H1 (cell line): ENCODE measurements at regions not wholly inside any gene's neighbourhood (a gene's known extent, or its start where the extent isn't known, plus 50 kb on each side); places are given as distances from the start of the nearest gene placed in this dataset.

Experiments used
- CTCF ChIA-PET: fragments of 300-600 bp; sonication (Branson Sonifier 250); formaldehyde crosslinking; loops from one replicate; lab custom pipeline; 2021; ENCODE audit not compliant: partially characterized antibody; lab: Charles Lee
- POLR2A ChIA-PET: fragments of 300-600 bp; sonication (Branson Sonifier 250); formaldehyde crosslinking; loops from one replicate; lab custom pipeline; 2021; ENCODE audit warnings: inconsistent platforms; ENCODE audit not compliant: partially characterized antibody; lab: Charles Lee
- DNase-seq, 2 experiments: peaks; one replicate each; pipeline versions ENCODE4 v3.0.0 to v3.0.0-alpha.2; 2010 to 2022; ENCODE audit warnings: low spot score in 2 of 2, low read depth in 1 of 2, mixed read lengths in 1 of 2
- FAIRE-seq: peaks from 2 replicates; lab custom pipeline; 2011; peaks lifted over from hg19 to GRCh38; lab: Jason Lieb, UNC
- H2AFZ ChIP-seq: 2 replicates; pipeline ENCODE4 v1.8.1; 2012; ENCODE audit warnings: low read length, inconsistent platforms
- H2AK5ac ChIP-seq: 2 replicates; pipeline ENCODE4 v1.6.1; 2013; ENCODE audit warnings: low read depth, low read length
- H2BK120ac ChIP-seq: replicated peaks from 2 replicates; pipeline ENCODE3; 2013; ENCODE audit warnings: low read depth, low read length, inconsistent platforms
- H2BK12ac ChIP-seq: 2 replicates; pipeline ENCODE4 v1.6.1; 2013; ENCODE audit warnings: low read depth, low read length
- H2BK15ac ChIP-seq: 2 replicates; pipeline ENCODE4 v1.6.1; 2013; ENCODE audit warnings: low read length
- H2BK20ac ChIP-seq: 2 replicates; pipeline ENCODE4 v1.6.1; 2013; ENCODE audit warnings: low read length
- H2BK5ac ChIP-seq: 2 replicates; pipeline ENCODE4 v1.6.1; 2013; ENCODE audit warnings: low read depth, low read length
- H3K14ac ChIP-seq: 2 replicates; pipeline ENCODE4 v1.6.1; 2013; ENCODE audit warnings: inconsistent platforms; ENCODE audit not compliant: insufficient read length
- H3K18ac ChIP-seq: 2 replicates; pipeline ENCODE4 v1.6.1; 2013; ENCODE audit warnings: low read length; ENCODE audit errors: extremely low read depth
- H3K23ac ChIP-seq: 2 replicates; pipeline ENCODE4 v1.6.1; 2013; ENCODE audit warnings: inconsistent platforms; ENCODE audit not compliant: insufficient read length
- H3K23me2 ChIP-seq: 2 replicates; pipeline ENCODE4 v1.6.1; 2013; ENCODE audit warnings: low read depth, low read length
- H3K27ac ChIP-seq: 2 replicates; pipeline ENCODE4 v1.6.1; 2011; ENCODE audit warnings: low read depth, low read length, inconsistent platforms
- H3K27me3 ChIP-seq, 4 experiments: replicated peaks in 1 of 4; 1 replicate in 1 of 4; 2 replicates in 3 of 4; pipeline versions ENCODE4 v1.6.1 to v1.8.1; 2011 to 2013; ENCODE audit warnings: low read length in 3 of 4, mild to moderate bottlenecking in 3 of 4, inconsistent platforms in 2 of 4, mixed read lengths in 2 of 4, moderate library complexity in 1 of 4; ENCODE audit not compliant: control insufficient read depth in 3 of 4, insufficient read depth in 3 of 4; ENCODE audit errors: extremely low read depth in 1 of 4
- H3K36me3 ChIP-seq, 4 experiments: 2 replicates each; pipeline versions ENCODE4 v1.6.1 to v1.8.1; 2011 to 2013; ENCODE audit warnings: mild to moderate bottlenecking in 4 of 4, low read length in 3 of 4, moderate library complexity in 2 of 4, control low read depth in 1 of 4, inconsistent platforms in 1 of 4; ENCODE audit not compliant: insufficient read depth in 4 of 4, control insufficient read depth in 2 of 4
- H3K4ac ChIP-seq: replicated peaks from 2 replicates; pipeline ENCODE3; 2013; ENCODE audit warnings: low read length, low read depth, mixed read lengths, inconsistent platforms; ENCODE audit not compliant: insufficient read length
- H3K4me1 ChIP-seq, 4 experiments: replicated peaks in 1 of 4; 1 replicate in 1 of 4; 2 replicates in 3 of 4; pipeline versions ENCODE4 v1.6.1 to v1.8.1; 2011 to 2013; ENCODE audit warnings: low read length in 3 of 4, inconsistent platforms in 2 of 4, mixed read lengths in 1 of 4; ENCODE audit not compliant: insufficient read depth in 4 of 4, control insufficient read depth in 3 of 4
- H3K4me2 ChIP-seq, 2 experiments: 2 replicates each; pipeline versions ENCODE4 v1.6.1 to v1.8.1; 2011 to 2013; ENCODE audit warnings: low read depth in 2 of 2, low read length in 2 of 2, control low read depth in 1 of 2, inconsistent platforms in 1 of 2, mild to moderate bottlenecking in 1 of 2; ENCODE audit not compliant: insufficient read depth in 1 of 2
- H3K4me3 ChIP-seq, 4 experiments: fragments of 200-600, 300-600 bp in 1 of 4; sonication (generic), shearing (Covaris generic), sonication (Bioruptor Twin) in 1 of 4; 2 replicates each; pipeline versions ENCODE4 v1.5.1 to v1.8.1; 2011 to 2016; ENCODE audit warnings: low read length in 4 of 4, low read depth in 3 of 4, control low read depth in 2 of 4, inconsistent platforms in 2 of 4, mild to moderate bottlenecking in 2 of 4, mixed read lengths in 1 of 4, moderate library complexity in 1 of 4; ENCODE audit not compliant: insufficient read depth in 2 of 4; ENCODE audit errors: extremely low read depth in 1 of 4
- H3K56ac ChIP-seq: replicated peaks from 2 replicates; pipeline ENCODE3; 2013; ENCODE audit warnings: low read depth, mild to moderate bottlenecking, mixed read lengths, low read length, inconsistent platforms; ENCODE audit not compliant: insufficient read length
- H3K79me1 ChIP-seq: 2 replicates; pipeline ENCODE4 v1.6.1; 2013; ENCODE audit warnings: low read depth, low read length, control low read depth
- H3K79me2 ChIP-seq, 2 experiments: 2 replicates each; pipeline versions ENCODE4 v1.6.1 to v1.8.1; 2012 to 2013; ENCODE audit warnings: low read length in 2 of 2, mild to moderate bottlenecking in 2 of 2, inconsistent platforms in 1 of 2; ENCODE audit not compliant: insufficient read depth in 2 of 2, control insufficient read depth in 1 of 2
- H3K9ac ChIP-seq, 4 experiments: replicated peaks in 1 of 4; 1 replicate in 1 of 4; 2 replicates in 3 of 4; pipeline versions ENCODE4 v1.6.1 to v1.8.1; 2011 to 2013; ENCODE audit warnings: low read depth in 3 of 4, low read length in 3 of 4, control low read depth in 2 of 4, mild to moderate bottlenecking in 2 of 4, moderate library complexity in 2 of 4, inconsistent platforms in 1 of 4; ENCODE audit errors: extremely low read depth in 1 of 4
- H3K9me3 ChIP-seq, 2 experiments: 2 replicates each; pipeline versions ENCODE4 v1.6.1 to v1.8.1; 2012 to 2013; ENCODE audit warnings: mild to moderate bottlenecking in 2 of 2, moderate library complexity in 2 of 2, control low read depth in 1 of 2, inconsistent platforms in 1 of 2, low read depth in 1 of 2, low read length in 1 of 2, mixed read lengths in 1 of 2; ENCODE audit not compliant: insufficient read depth in 2 of 2
- H4K20me1 ChIP-seq, 2 experiments: replicated peaks in 1 of 2; 2 replicates each; pipeline versions ENCODE3 to v1.8.1; 2011 to 2013; ENCODE audit warnings: inconsistent platforms in 2 of 2, low read length in 2 of 2, mild to moderate bottlenecking in 1 of 2; ENCODE audit not compliant: insufficient read depth in 2 of 2, control insufficient read depth in 1 of 2
- H4K5ac ChIP-seq: 2 replicates; pipeline ENCODE4 v1.6.1; 2013; ENCODE audit warnings: low read length, low read depth, mixed read lengths, inconsistent platforms; ENCODE audit not compliant: insufficient read length
- H4K8ac ChIP-seq: 2 replicates; pipeline ENCODE4 v1.8.0; 2013; ENCODE audit warnings: mild to moderate bottlenecking, moderate library complexity, low read length, inconsistent platforms; ENCODE audit not compliant: insufficient read depth; ENCODE audit errors: extremely low read depth
- H4K91ac ChIP-seq: replicated peaks from 2 replicates; pipeline ENCODE3; 2013; ENCODE audit warnings: low read length, mixed read lengths, inconsistent platforms; ENCODE audit not compliant: insufficient read length
- GTF2F1 ChIP-seq: IDR thresholded peaks from 2 replicates; pipeline ENCODE4 v1.6.1; 2012; ENCODE audit warnings: low read depth, low read length, improper control_type of control experiment, borderline replicate concordance
- POLR2A ChIP-seq, 2 experiments: IDR thresholded peaks; 1 replicate in 1 of 2; 2 replicates in 1 of 2; pipeline ENCODE4 v1.6.1; 2011; ENCODE audit warnings: low read depth in 2 of 2, low read length in 2 of 2, mild to moderate bottlenecking in 2 of 2; ENCODE audit errors: control extremely low read depth in 1 of 2
- RAD21 ChIP-seq, 2 experiments: IDR thresholded peaks in 1 of 2; conservative IDR thresholded peaks in 1 of 2; 2 replicates each; pipeline ENCODE4 v1.6.1; 2011; ENCODE audit warnings: low read depth in 2 of 2, low read length in 2 of 2, improper control_type of control experiment in 1 of 2, inconsistent platforms in 1 of 2, mild to moderate bottlenecking in 1 of 2, moderate library complexity in 1 of 2
- RFX5 ChIP-seq: IDR thresholded peaks from 2 replicates; pipeline ENCODE4 v1.6.1; 2011; ENCODE audit warnings: low read depth, low read length, improper control_type of control experiment, borderline replicate concordance
- SRF ChIP-seq: IDR thresholded peaks from 2 replicates; pipeline ENCODE4 v1.6.1; 2011; ENCODE audit warnings: mild to moderate bottlenecking, low read depth, low read length, moderate library complexity
- TCF12 ChIP-seq: IDR thresholded peaks from 2 replicates; pipeline ENCODE4 v1.6.1; 2011; ENCODE audit warnings: low read depth, mild to moderate bottlenecking, low read length
- YY1 ChIP-seq: IDR thresholded peaks from 2 replicates; pipeline ENCODE4 v1.6.1; 2011; ENCODE audit warnings: low read depth, mild to moderate bottlenecking, low read length
- WGBS, 2 experiments: shearing (Covaris generic) in 1 of 2; methylation state at CpG; one replicate each; pipeline versions ENCODE4 v1.1.6 to v1.1.7; 2013 to 2015; ENCODE audit warnings: low lambda C conversion rate in 2 of 2, mixed read lengths in 2 of 2, inconsistent platforms in 1 of 2, low coverage in 1 of 2, missing lambda C conversion rate in 1 of 2; ENCODE audit not compliant: insufficient replicate concordance in 2 of 2, insufficient coverage in 1 of 2, insufficient read length in 1 of 2; ENCODE audit errors: extremely low coverage in 1 of 2, missing lambda C conversion rate in 1 of 2; 5-methylcytosine and 5-hydroxymethylcytosine counted together
- TF ChIP-seq, protein P1 (sequence below): IDR thresholded peaks from 2 replicates; pipeline ENCODE4 v1.6.1; 2012; ENCODE audit warnings: low read length, inconsistent platforms
- TF ChIP-seq, protein P2 (sequence below): IDR thresholded peaks from 2 replicates; pipeline ENCODE4 v1.6.1; 2011; ENCODE audit warnings: low read depth, mild to moderate bottlenecking, low read length; ENCODE audit not compliant: insufficient read depth
- TF ChIP-seq, protein P3 (sequence below), 3 experiments: IDR thresholded peaks; 1 replicate in 2 of 3; 2 replicates in 1 of 3; pipeline versions ENCODE4 v1.5.1 to v1.6.1; 2011; ENCODE audit warnings: low read length in 3 of 3, mild to moderate bottlenecking in 3 of 3, inconsistent platforms in 2 of 3, low read depth in 1 of 3, moderate library complexity in 1 of 3; ENCODE audit not compliant: insufficient read depth in 1 of 3; ENCODE audit errors: control extremely low read depth in 1 of 3

GRCh38 chr13:91196958-91197357 lies 150.5 kb upstream of the MIR17HG start:
- Histone ChIP-seq H3K27me3 (no peaks in the 10 kb centered on the region), H3K4me2 (no peak overlapping the region), H3K56ac (no peak overlapping the region), H2BK15ac (no peak overlapping the region), H2BK5ac (no peak overlapping the region), H2AFZ (no peak overlapping the region), H3K4me1 (no peaks in the 10 kb centered on the region), H4K8ac (no peak overlapping the region), H2BK12ac (no peak overlapping the region), H3K23me2 (no peaks in the 10 kb centered on the region), H3K9me3 (no peaks in the 10 kb centered on the region), H3K4ac (no peak overlapping the region), H3K18ac (no peak overlapping the region), H2BK120ac (no peak overlapping the region), H3K36me3 (no peaks in the 10 kb centered on the region), H4K91ac (no peak overlapping the region), H3K27ac (no peak overlapping the region), H3K9ac (no peak overlapping the region), H3K23ac (no peak overlapping the region), H2BK20ac (no peak overlapping the region), H4K20me1 (no peaks in the 10 kb centered on the region), H3K4me3 (no peak overlapping the region), H3K14ac (no peak overlapping the region), H2AK5ac (no peak overlapping the region), H3K79me1 (no peaks in the 10 kb centered on the region), H3K79me2 (no peaks in the 10 kb centered on the region), H4K5ac (no peak overlapping the region)
- CTCF ChIA-PET, result no interaction called here
- 88 to 100% methylated on average over 1 to 4 of the region's 4 CpGs for WGBS, 2 experiments
- DNase-seq (no peak), FAIRE-seq (no peak)
- POLR2A ChIA-PET, result no interaction called here
- TF ChIP-seq RAD21 (IDR thresholded peaks at IDR 0.05 in 1 of 2, conservative IDR thresholded peaks at IDR 0.05 in 1 of 2; ENCODE audit: low read depth in 2 of 2, low read length in 2 of 2), result no peak
- TF ChIP-seq RFX5, result no peak
- TF ChIP-seq SRF, result no peak
- TF ChIP-seq, protein P1, sequence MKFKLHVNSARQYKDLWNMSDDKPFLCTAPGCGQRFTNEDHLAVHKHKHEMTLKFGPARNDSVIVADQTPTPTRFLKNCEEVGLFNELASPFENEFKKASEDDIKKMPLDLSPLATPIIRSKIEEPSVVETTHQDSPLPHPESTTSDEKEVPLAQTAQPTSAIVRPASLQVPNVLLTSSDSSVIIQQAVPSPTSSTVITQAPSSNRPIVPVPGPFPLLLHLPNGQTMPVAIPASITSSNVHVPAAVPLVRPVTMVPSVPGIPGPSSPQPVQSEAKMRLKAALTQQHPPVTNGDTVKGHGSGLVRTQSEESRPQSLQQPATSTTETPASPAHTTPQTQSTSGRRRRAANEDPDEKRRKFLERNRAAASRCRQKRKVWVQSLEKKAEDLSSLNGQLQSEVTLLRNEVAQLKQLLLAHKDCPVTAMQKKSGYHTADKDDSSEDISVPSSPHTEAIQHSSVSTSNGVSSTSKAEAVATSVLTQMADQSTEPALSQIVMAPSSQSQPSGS, result no peak
- TF ChIP-seq YY1, result no peak
- TF ChIP-seq, protein P2, sequence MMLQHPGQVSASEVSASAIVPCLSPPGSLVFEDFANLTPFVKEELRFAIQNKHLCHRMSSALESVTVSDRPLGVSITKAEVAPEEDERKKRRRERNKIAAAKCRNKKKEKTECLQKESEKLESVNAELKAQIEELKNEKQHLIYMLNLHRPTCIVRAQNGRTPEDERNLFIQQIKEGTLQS, result no peak
- TF ChIP-seq, protein P3, sequence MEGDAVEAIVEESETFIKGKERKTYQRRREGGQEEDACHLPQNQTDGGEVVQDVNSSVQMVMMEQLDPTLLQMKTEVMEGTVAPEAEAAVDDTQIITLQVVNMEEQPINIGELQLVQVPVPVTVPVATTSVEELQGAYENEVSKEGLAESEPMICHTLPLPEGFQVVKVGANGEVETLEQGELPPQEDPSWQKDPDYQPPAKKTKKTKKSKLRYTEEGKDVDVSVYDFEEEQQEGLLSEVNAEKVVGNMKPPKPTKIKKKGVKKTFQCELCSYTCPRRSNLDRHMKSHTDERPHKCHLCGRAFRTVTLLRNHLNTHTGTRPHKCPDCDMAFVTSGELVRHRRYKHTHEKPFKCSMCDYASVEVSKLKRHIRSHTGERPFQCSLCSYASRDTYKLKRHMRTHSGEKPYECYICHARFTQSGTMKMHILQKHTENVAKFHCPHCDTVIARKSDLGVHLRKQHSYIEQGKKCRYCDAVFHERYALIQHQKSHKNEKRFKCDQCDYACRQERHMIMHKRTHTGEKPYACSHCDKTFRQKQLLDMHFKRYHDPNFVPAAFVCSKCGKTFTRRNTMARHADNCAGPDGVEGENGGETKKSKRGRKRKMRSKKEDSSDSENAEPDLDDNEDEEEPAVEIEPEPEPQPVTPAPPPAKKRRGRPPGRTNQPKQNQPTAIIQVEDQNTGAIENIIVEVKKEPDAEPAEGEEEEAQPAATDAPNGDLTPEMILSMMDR (IDR thresholded peaks at IDR 0.05; ENCODE audit: control extremely low read depth in 1 of 3, insufficient read depth in 1 of 3, low read depth in 1 of 3, low read length in 3 of 3), result no peak
- TF ChIP-seq GTF2F1, result no peak
- TF ChIP-seq POLR2A (IDR thresholded peaks at IDR 0.05; ENCODE audit: control extremely low read depth in 1 of 2, low read depth in 2 of 2, low read length in 2 of 2), result no peak
- TF ChIP-seq TCF12, result no peak
